Astrocyte (in vitro differentiated cells and primary cell): ENCODE measurements at regions not wholly inside any gene's neighbourhood (a gene's known extent, or its start where the extent isn't known, plus 50 kb on each side); places are given as distances from the start of the nearest gene placed in this dataset.

Experiments
- EZH2 ChIP-seq: IDR thresholded peaks from 2 replicates; pipeline ENCODE4 v1.6.1; 2012; ENCODE audit warnings: mild to moderate bottlenecking, low read length, inconsistent platforms; ENCODE audit not compliant: insufficient read depth
- TF ChIP-seq, protein P1 (sequence below): IDR thresholded peaks from 2 replicates; pipeline ENCODE4 v1.5.1; 2011; ENCODE audit warnings: low read depth, mild to moderate bottlenecking, inconsistent platforms, low read length, moderate library complexity; ENCODE audit not compliant: insufficient read depth

DNA sequence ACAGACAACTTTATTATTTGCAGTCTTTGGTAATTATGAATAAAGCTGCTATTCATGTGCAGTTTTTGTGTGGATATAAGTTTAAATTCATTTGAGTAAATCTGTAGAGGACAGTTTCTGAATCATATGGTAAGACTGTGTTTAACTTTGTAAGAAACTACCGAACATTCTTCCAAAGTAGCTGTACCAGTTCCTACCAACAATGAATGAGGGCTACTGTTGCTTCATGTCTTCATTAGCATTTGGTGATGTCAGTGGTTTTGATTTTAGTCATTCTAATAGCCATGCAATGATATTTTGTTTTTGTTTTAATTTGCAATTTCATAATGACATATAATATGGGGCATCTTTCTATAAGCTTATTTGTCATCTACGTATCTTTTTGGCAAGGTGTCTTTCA lies 501.3 kb upstream of the RORB start:
- TF ChIP-seq, protein P1, sequence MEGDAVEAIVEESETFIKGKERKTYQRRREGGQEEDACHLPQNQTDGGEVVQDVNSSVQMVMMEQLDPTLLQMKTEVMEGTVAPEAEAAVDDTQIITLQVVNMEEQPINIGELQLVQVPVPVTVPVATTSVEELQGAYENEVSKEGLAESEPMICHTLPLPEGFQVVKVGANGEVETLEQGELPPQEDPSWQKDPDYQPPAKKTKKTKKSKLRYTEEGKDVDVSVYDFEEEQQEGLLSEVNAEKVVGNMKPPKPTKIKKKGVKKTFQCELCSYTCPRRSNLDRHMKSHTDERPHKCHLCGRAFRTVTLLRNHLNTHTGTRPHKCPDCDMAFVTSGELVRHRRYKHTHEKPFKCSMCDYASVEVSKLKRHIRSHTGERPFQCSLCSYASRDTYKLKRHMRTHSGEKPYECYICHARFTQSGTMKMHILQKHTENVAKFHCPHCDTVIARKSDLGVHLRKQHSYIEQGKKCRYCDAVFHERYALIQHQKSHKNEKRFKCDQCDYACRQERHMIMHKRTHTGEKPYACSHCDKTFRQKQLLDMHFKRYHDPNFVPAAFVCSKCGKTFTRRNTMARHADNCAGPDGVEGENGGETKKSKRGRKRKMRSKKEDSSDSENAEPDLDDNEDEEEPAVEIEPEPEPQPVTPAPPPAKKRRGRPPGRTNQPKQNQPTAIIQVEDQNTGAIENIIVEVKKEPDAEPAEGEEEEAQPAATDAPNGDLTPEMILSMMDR: no peak
- no peak for TF ChIP-seq EZH2
